SU-DHL-6 (cell line): ENCODE measurements at regions not wholly inside any gene's neighbourhood (a gene's known extent, or its start where the extent isn't known, plus 50 kb on each side); places are given as distances from the start of the nearest gene placed in this dataset.

Experiments used
- CTCF ChIP-seq: fragments of 200-600 bp; sonication (generic); IDR thresholded peaks from one replicate; pipeline ENCODE4 v1.5.1; 2017; ENCODE audit warnings: antibody characterized with exemption, mild to moderate bottlenecking, low read length, moderate library complexity; ENCODE audit not compliant: insufficient read depth, poor library complexity, severe bottlenecking
- EZH2phosphoT487 ChIP-seq: fragments of 200-600 bp; sonication (generic), shearing (Covaris generic); conservative IDR thresholded peaks from 2 replicates; pipeline ENCODE4 v1.6.1; 2018; ENCODE audit warnings: mild to moderate bottlenecking, antibody characterized with exemption, low read length, moderate library complexity, mixed read lengths

GRCh38 chr2:6148882-6149281 lies 456.7 kb downstream of the SOX11 start:
- TF ChIP-seq CTCF, result no peak
- no peak for TF ChIP-seq EZH2phosphoT487
